HG02763 (cell line): ENCODE measurements at regions not wholly inside any gene's neighbourhood (a gene's known extent, or its start where the extent isn't known, plus 50 kb on each side); places are given as distances from the start of the nearest gene placed in this dataset.

ENCODE experiments used
- ATAC-seq: cut with Tn5 transposase; IDR thresholded peaks from one replicate; pipeline ENCODE4 v1.9.1; 2021; ENCODE audit warnings: mild to moderate bottlenecking, moderate library complexity; ENCODE audit not compliant: unreplicated experiment

DNA sequence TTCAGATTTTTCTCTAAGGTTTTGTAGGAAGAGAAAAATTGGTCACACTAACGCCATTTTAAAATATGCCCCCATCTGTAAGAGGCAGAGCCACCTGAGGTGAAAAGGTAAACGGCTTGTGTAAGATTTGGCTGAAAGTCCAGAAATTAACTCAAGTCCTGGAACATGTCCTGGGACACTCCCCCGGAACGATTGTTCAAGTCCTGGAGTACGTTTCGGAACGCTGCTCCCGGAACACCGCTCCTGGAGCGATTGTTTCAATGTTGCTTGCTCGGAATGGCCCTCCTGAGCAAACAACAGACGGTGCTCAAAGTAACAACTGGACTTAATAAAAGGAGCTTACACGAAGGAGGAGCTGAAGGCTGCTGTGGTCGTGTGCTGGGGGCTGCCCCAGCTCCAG is 796.5 kb upstream of the SLIT2 start:
- ATAC-seq = no peak

DNA sequence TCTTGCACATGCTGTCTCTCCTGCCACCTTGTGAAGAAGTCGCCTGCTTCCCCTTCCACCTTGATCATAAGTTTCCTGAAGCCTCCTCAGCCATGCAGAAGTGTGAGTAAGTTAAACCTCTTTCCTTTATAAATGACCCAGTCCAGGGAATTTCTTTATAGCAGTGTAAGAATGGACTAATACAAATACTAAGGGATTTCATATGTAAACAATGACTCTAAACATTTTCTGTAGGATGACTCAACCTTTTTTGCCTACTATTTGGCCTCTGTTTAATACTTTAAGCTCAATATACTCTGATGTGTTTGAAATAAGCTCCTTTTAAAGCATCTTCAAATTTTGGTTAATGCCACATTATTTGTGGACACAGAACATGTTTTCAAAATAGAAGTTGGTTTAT is 813.5 kb upstream of the SLIT2 start:
- ATAC-seq = no peak

DNA sequence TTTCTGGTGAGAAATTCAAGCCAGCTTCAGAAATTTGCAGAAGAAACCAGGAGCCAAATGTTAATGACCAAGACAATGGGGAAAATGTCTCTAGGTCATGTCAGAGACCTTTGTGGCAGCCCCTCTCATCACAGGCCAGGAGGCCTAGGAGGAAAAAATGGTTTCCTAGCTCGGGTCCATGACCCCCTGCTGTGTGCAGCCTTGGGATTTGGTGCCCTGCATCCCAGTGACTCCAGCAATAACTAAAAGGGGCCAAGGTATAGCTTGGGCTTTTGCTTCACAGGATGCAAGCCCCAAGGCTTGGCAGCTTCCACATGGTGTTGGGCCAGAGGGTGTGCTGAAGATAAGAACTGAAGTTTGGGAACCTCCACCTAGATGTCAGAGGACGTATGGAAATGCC is 814.7 kb upstream of the SLIT2 start:
- ATAC-seq = no peak

DNA sequence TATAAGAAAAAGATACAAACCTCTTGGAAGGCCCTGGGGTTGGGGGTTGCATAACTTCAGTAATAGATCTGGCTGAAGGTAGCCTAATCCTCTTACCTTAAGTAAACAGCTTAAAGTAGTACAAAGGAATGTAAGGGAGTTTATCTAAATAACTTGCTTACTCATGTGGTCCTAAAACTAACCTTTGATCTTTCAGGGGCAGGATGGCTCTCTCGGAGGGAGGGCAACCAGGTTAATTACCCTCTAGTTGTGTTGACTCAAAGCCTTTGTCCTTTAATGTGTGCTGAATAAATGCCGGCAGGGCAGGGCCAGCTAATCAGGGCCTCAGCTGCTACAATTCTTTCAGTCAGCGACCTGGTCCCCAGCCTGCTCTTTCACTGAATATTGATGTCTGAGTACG is 822.0 kb upstream of the SLIT2 start:
- ATAC-seq = no peak

DNA sequence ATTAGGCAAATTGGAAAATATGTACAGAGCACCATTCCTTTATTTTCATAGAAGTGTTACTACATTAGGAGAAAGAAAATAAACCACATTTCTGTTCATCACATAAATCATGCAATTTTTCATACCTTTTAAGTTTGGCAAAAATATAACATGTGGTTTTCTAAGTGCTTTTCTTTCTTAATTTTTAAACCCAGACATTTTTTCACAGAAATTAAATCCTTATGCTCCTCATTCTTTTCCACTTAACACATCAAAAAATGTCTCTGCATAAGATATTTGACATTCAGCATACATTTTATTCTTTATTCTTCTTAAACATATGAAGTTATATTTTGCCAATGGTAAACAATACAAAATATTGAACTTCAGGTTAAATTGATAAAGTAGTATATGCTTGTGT is 826.6 kb upstream of the SLIT2 start:
- no peak for ATAC-seq

DNA sequence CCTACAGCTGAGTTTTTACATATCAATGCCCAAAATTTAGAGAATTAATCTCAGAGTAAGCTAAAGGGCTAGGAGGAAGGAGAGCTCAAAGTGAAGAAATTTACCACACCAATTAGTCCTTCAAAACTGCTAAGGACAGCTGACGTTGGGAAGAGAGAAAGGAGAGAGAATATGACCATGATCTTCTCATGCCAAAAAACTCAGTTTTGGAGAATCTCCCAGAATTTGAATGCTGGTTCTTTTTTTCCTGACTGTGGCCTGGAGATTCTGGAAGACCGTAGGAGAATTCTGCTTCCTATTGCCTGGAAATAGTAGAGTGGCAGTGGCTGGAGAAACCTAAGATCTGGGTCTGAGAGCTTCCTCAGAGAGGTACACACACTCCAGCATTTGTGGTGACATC is 834.4 kb upstream of the SLIT2 start:
- ATAC-seq = no peak

DNA sequence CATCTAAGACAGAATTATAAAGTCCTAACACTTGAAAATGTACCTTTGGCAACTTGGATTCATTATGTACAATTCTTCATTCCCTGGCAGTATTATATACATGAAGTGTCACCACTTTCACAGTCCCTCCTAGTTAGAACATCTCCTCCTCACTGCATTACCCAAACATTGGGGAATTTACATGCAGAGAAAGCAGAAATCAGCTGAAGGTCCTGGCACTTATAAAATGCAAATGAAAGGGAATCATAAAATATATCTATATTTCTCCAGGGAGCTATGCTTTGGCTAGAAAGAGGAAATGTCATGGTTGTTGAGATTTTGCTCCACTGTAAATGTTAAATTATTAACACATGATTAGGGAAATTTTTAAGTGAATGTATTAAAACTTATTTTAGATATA is 835.6 kb upstream of the SLIT2 start:
- ATAC-seq = no peak

DNA sequence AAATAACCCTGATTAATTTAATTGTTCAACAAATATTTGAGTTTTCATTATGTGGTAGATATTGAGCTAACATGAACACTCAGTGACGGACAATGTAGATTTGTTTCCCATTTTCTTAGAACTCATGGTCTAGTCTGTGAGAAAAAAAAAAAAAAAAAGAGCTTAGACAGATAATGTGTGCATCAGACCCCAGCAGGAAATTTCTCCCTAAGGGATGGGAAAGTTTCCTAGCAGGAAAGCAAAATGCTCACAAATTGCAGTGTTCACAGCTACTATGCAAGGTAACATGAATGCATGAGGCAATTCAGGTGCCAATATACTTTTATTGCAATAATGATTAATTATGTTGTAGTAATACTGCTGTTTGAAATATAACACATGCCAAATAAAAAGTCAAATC is 843.2 kb upstream of the SLIT2 start:
- ATAC-seq = no peak

DNA sequence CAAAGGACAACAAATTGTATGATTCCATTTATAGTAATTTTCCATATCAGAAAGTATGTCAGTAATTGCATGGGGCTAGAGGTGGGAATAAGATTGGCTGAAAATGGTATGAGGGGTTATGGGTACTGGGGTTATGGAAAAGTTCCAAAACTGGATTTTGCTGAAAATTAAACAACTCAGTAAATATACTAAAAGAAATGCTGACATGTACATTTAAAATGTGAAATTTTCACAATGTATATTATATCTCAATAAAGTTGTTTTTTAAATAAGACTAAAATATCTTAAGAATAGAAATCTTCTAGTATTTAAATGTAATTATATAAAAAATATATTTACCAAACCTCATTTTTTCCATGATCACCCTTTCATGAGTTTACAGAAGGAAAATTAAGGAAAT is 844.9 kb upstream of the SLIT2 start:
- no peak for ATAC-seq

DNA sequence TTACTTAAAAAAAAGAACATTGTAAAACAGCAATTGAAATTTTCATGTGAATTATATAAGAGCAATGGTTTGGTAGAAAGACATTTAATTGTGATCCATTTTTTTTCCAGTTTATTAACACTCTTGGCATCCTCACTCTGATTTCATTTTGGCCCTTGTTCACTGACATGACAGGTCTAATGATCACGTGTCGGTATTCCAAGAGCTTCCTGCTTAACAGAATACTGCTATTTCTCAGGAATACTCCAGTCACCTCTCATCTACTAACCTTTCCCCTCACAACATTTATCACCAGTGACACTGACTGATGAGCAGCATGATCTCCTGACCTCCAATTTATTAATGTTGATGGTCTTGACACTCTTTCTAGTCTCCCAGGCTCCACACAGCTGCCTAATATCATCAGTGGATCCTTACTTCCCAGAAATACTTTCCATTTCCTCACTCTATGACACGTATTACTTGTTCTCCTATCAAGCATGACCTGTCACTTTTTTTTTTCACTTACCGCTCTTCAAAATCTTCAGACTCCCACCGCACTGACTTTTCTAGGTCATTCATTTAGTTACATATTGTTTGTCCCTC is 847.8 kb upstream of the SLIT2 start:
- ATAC-seq = no peak

DNA sequence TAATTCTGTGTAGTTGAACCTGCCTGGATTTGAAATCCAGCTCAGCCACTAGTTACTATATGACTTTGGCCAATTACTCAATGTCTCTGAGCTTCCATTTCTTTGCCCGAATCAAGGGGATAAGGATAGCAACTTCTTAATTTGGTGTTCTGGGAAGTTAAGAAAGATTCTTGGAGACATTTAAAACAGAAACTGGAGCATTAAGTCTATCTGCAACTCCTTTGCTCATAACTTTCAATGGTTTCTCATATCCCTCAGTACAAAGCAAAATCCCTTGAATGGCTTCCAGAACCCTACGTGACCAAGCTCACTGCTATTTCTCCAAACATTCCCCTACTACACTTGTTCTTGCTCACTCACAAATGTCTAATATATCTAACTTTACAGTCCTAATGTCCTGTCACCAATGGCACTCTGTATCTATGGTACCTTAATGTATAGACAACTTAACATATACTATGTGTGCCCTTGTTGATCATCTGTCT is 849.1 kb upstream of the SLIT2 start:
- ATAC-seq = no peak

DNA sequence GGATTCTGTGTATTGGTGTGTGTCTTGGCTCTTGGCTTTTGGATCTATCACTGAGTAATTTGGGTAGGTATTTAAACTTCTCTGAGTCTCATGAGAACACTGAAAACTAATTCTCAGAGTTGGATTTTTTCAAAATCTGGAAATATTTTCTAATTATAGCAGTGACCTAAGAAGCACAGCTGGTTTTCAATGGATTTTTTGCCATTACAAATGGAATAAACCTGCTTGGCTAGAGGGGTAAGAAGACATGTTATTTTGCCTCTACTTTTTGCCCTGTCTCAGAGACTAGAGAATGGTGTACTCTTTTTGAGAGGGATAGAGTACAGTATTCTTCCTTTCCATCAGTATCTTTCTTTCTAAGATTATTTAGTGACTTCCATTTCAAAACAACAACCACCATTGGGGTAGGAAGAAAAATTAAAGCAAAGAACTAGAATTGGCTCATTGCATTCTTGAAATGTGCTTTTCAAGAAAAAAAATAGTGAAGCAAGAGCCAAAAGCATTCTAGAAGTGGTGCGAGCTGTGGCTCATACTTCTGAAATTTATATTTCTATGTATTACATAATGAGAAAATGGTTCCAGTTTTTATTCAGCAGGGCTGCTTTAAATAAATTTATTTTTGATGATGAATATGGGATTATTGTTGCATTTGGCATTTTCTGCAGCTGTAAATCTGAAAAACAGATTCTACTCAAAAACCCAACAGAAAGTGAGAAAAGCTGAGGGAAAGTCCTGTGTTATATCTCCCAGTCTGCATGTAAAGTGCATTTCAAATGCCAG is 850.2 kb upstream of the SLIT2 start:
- no peak for ATAC-seq

DNA sequence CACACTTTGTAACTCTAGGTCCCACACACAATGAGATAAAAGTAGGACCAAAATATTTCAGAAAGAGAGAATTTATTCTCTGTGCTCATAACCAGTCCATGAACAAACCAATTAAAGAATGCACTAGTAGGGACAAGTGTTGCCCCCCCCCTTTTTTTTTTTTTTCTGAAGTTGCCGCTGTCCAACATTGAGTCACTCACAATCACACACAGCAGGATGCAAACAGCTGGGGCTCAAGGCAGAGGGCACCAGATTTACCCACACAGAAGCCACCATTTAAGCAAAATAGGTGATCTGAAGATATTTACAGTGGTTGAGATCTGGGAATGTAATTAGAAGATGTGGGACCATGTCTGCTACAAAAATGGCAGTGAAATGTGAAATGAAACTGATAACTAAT is 850.9 kb upstream of the SLIT2 start:
- ATAC-seq = no peak

DNA sequence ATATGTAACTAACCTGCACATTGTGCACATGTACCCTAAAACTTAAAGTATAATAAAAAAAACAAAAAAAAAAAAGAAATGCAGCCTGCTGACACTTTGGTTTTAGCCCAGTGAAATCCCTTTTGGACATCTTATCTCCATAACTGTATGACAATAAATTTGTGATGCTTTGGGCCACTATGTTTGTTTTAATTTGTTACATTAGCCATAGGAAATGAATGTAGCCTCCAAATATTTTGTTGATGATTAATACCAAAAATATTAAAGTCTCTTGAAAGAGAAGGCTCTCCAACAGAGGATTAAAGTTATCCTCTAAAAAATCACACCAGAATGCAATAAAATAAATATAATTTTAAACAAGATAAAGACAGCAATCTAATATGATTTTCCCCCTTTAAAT is 852.7 kb upstream of the SLIT2 start:
- ATAC-seq = no peak

DNA sequence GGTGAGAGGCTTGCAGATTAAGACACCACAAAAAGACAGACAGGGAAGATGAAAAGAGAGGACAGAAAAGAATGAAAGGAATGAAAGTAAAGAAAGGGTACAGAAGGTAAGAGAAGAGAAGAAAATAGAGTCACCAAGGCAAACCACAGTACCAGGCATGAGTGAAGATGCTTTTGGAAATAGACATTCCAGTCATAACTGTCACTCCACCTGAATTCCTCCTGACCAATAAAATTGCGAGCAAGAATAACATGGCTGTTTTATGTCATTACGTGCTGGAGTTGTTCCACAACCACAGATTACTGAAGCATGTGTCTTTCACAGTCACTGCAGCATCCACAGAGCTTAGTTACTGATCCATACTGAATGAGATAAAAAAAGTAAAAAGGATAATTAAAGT is 864.9 kb upstream of the SLIT2 start:
- ATAC-seq = no peak

DNA sequence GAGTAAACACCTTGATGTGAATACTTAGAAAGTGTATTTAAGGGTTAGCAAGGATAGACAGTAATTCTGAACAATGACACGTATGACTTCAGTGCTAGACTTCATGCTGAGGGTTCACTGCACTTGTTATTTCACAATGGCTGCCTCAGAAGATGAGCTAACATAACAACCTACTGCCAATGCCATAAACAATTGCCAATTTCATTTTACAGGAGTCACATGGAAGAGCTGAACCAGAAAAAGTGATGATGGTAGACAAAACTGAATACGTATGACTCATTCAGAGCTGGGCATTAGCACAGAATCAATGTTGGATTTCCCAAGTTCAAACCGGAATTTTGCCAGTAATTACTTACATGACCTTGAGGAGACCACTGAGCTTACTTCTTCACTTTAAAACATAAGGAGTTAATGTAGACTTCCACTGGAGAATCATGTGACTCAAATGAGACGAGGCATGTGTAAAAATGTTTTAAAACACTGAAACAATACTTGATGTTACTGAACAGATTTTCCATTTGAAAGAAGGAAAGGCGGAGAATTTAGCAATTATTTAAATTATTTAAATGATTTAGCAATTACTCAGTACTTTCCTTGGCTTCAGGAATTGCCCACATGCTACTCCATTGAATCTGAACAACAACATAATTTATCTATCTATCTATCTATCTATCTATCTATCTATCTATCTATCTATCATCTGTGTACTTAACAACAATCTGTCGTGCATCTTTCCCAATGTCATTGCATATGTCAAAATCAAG is 868.5 kb upstream of the SLIT2 start:
- ATAC-seq = no peak

DNA sequence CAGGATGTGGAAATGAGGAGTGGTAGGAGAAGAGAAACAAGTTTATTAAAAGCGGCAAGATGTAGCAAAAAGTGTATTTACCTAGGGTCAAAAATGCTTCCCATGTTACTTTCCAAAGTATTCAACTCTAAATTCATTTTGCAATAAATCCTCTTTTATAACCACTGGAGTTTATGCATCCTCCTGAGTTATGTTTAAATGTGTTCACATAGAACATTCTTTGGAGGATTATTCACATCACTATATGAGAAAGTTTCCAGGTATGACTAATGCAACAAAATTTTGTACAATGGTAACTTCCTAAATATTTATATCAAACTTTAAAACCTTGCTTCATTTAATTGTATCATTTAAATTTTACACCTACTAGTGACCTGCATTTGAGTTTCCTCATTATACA is 870.6 kb upstream of the SLIT2 start:
- no peak for ATAC-seq

DNA sequence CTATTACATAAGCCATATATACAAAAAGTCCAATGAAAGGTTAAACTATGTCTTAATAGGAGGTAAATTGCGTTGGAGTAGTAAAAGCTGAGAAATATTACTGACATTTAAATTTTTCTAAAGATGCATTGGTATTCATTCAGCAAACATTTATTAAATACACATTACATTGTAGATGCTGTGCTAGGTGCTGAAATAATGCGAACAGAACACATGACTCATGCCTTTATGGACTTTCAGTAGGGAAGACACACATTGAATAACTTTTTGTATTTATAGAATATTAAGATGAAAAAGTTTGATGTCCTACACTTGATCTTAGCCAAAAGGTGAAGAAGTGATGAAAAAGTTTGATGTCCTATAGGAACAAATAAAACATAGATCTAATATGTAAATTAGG is 871.1 kb upstream of the SLIT2 start:
- no peak for ATAC-seq

DNA sequence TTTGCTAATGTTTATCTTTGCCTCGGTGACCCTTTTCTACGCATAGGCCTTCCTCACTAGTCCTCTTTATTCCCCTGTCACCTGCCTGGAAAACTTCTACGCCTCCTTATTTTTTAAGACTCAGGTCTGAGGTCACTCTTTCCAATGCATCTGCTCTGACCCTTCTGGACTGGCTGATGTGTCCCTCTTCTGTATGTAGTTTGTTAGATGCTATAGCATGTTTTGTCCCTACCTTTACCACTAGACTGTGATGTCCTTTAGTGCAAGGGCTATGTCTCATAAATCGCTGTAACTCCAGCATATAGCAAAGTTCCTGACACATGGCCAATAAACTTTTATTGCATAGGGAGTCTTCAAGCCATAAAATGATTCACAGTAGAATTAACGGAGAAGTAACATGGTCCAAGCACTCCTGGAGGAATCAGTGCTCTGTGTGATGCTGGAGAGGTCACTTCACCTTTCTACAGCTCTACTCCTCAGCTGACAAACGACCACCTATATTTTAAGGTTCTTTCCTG is 872.5 kb upstream of the SLIT2 start:
- no peak for ATAC-seq

DNA sequence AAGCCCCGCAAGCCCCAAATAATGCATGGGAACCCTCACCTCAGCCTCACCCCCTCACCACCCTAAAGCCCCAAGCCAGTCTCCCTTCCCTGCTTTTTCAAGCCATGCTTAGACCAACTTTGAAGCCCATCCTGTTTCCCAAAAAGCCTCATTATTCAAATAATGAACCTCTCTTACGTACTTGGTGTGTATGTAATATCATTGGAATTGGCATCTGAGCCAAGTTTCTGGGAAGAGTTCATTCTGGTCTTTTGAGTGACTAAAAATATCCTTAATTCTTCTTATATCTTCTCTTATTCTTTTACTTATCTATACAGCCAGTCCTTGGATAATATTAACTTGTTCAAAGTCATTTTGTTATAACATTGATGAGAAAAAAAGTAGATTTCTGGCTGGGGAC is 875.8 kb upstream of the SLIT2 start:
- ATAC-seq = no peak

DNA sequence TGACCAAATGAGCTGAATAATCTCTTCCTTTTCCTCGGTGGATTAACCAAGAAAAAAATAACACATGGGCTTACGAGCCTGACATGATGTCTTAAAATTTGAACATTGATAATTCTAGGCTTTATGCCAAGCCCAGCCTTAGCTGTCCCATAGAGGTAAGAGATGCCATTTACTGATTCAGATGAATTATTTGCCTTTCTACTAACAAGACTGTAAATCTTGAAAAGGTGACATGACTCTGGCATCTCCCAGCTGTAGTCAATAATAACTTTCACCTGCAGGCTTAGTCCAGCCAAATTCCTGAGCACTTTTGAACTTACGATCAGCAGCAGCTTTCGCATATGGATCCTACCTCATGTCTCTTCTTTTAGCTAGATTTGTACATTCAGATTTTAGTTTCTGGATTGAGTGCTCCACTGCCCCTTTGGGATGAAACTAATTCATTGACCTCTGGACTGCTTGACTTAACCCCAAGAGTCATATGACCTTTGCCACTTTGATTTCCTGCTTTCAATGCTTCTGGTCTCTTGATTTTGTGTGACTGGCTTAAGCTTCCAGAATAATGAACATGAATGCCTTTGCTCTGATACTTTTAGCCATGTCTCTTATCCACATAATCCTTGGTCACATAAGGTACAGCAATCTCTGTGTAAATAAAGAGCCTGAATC is 876.4 kb upstream of the SLIT2 start:
- no peak for ATAC-seq
